Esophagus squamous epithelium (tissue), 4 donors: ENCODE measurements at regions not wholly inside any gene's neighbourhood (a gene's known extent, or its start where the extent isn't known, plus 50 kb on each side); places are given as distances from the start of the nearest gene placed in this dataset.

Source experiments
- CTCF ChIP-seq, 6 experiments: fragments of 450-650 bp in 4 of 6; fragments of 200-600 bp in 2 of 6; sonication (generic) in 2 of 6; IDR thresholded peaks; one replicate each; pipeline ENCODE4 v1.5.1; 2016 to 2019; ENCODE audit warnings: antibody characterized with exemption in 6 of 6, mild to moderate bottlenecking in 4 of 6, moderate library complexity in 4 of 6
- POLR2A ChIP-seq, 4 donors: fragments of 450-650 bp; IDR thresholded peaks; one replicate each; pipeline ENCODE4 v1.6.1; 2017; ENCODE audit warnings: antibody characterized with exemption in 4 of 4, mild to moderate bottlenecking in 4 of 4, moderate library complexity in 3 of 4

- no peak for TF ChIP-seq CTCF (IDR thresholded peaks at IDR 0.05)
- no peak for TF ChIP-seq POLR2A (IDR thresholded peaks at IDR 0.05)
These were observed 183.6 kb downstream of the S1PR1 start for GRCh38 chr1:101420406-101420805.
